GM12878 (cell line): ENCODE measurements at regions not wholly inside any gene's neighbourhood (a gene's known extent, or its start where the extent isn't known, plus 50 kb on each side); places are given as distances from the start of the nearest gene placed in this dataset.

Source experiments
- CTCF ChIP-seq, 3 experiments: IDR thresholded peaks in 2 of 3; conservative IDR thresholded peaks in 1 of 3; 2 replicates each; pipeline ENCODE4 v1.5.1; 2011; ENCODE audit warnings: low read depth in 3 of 3, low read length in 3 of 3, mild to moderate bottlenecking in 3 of 3, control low read depth in 2 of 3, moderate library complexity in 2 of 3, inconsistent platforms in 1 of 3, mixed read lengths in 1 of 3; ENCODE audit not compliant: control insufficient read depth in 2 of 3, insufficient read depth in 1 of 3; ENCODE audit errors: extremely low read depth in 1 of 3
- KAT2A ChIP-seq: conservative IDR thresholded peaks from 2 replicates; pipeline ENCODE4 v1.6.1; 2011; ENCODE audit warnings: low read depth, low read length; ENCODE audit not compliant: control insufficient read depth
- POLR2A ChIP-seq: IDR thresholded peaks from 2 replicates; pipeline ENCODE4 v1.6.1; 2011; ENCODE audit warnings: low read depth, mild to moderate bottlenecking, low read length
- RAD51 ChIP-seq: fragments of 450-650 bp; IDR thresholded peaks from 2 replicates; pipeline ENCODE4 v1.6.1; 2016; ENCODE audit warnings: moderate library complexity, mild to moderate bottlenecking, inconsistent platforms

- TF ChIP-seq RAD51 (no peak), POLR2A (no peak), KAT2A (no peak), CTCF (IDR thresholded peaks at IDR 0.05 in 2 of 3, conservative IDR thresholded peaks at IDR 0.05 in 1 of 3; ENCODE audit: control insufficient read depth in 2 of 3, extremely low read depth in 1 of 3, insufficient read depth in 1 of 3, low read depth in 3 of 3, low read length in 3 of 3) (no peak)
These were observed 348.7 kb downstream of the PBX1 start for GRCh38 chr1:164907666-164908065.
